H1 (cell line): ENCODE measurements at regions not wholly inside any gene's neighbourhood (a gene's known extent, or its start where the extent isn't known, plus 50 kb on each side); places are given as distances from the start of the nearest gene placed in this dataset.

Experiments used
- CTCF ChIA-PET: fragments of 300-600 bp; sonication (Branson Sonifier 250); formaldehyde crosslinking; loops from one replicate; lab custom pipeline; 2021; ENCODE audit not compliant: partially characterized antibody; lab: Charles Lee
- POLR2A ChIA-PET: fragments of 300-600 bp; sonication (Branson Sonifier 250); formaldehyde crosslinking; loops from one replicate; lab custom pipeline; 2021; ENCODE audit warnings: inconsistent platforms; ENCODE audit not compliant: partially characterized antibody; lab: Charles Lee
- DNase-seq, 2 experiments: peaks; one replicate each; pipeline versions ENCODE4 v3.0.0 to v3.0.0-alpha.2; 2010 to 2022; ENCODE audit warnings: low spot score in 2 of 2, low read depth in 1 of 2, mixed read lengths in 1 of 2
- FAIRE-seq: peaks from 2 replicates; lab custom pipeline; 2011; peaks lifted over from hg19 to GRCh38; lab: Jason Lieb, UNC
- H2AFZ ChIP-seq: 2 replicates; pipeline ENCODE4 v1.8.1; 2012; ENCODE audit warnings: low read length, inconsistent platforms
- H2AK5ac ChIP-seq: 2 replicates; pipeline ENCODE4 v1.6.1; 2013; ENCODE audit warnings: low read depth, low read length
- H2BK120ac ChIP-seq: replicated peaks from 2 replicates; pipeline ENCODE3; 2013; ENCODE audit warnings: low read depth, low read length, inconsistent platforms
- H2BK12ac ChIP-seq: 2 replicates; pipeline ENCODE4 v1.6.1; 2013; ENCODE audit warnings: low read depth, low read length
- H2BK15ac ChIP-seq: 2 replicates; pipeline ENCODE4 v1.6.1; 2013; ENCODE audit warnings: low read length
- H2BK20ac ChIP-seq: 2 replicates; pipeline ENCODE4 v1.6.1; 2013; ENCODE audit warnings: low read length
- H2BK5ac ChIP-seq: 2 replicates; pipeline ENCODE4 v1.6.1; 2013; ENCODE audit warnings: low read depth, low read length
- H3K14ac ChIP-seq: 2 replicates; pipeline ENCODE4 v1.6.1; 2013; ENCODE audit warnings: inconsistent platforms; ENCODE audit not compliant: insufficient read length
- H3K18ac ChIP-seq: 2 replicates; pipeline ENCODE4 v1.6.1; 2013; ENCODE audit warnings: low read length; ENCODE audit errors: extremely low read depth
- H3K23ac ChIP-seq: 2 replicates; pipeline ENCODE4 v1.6.1; 2013; ENCODE audit warnings: inconsistent platforms; ENCODE audit not compliant: insufficient read length
- H3K23me2 ChIP-seq: 2 replicates; pipeline ENCODE4 v1.6.1; 2013; ENCODE audit warnings: low read depth, low read length
- H3K27ac ChIP-seq: 2 replicates; pipeline ENCODE4 v1.6.1; 2011; ENCODE audit warnings: low read depth, low read length, inconsistent platforms
- H3K27me3 ChIP-seq, 4 experiments: replicated peaks in 1 of 4; 1 replicate in 1 of 4; 2 replicates in 3 of 4; pipeline versions ENCODE4 v1.6.1 to v1.8.1; 2011 to 2013; ENCODE audit warnings: low read length in 3 of 4, mild to moderate bottlenecking in 3 of 4, inconsistent platforms in 2 of 4, mixed read lengths in 2 of 4, moderate library complexity in 1 of 4; ENCODE audit not compliant: control insufficient read depth in 3 of 4, insufficient read depth in 3 of 4; ENCODE audit errors: extremely low read depth in 1 of 4
- H3K36me3 ChIP-seq, 4 experiments: 2 replicates each; pipeline versions ENCODE4 v1.6.1 to v1.8.1; 2011 to 2013; ENCODE audit warnings: mild to moderate bottlenecking in 4 of 4, low read length in 3 of 4, moderate library complexity in 2 of 4, control low read depth in 1 of 4, inconsistent platforms in 1 of 4; ENCODE audit not compliant: insufficient read depth in 4 of 4, control insufficient read depth in 2 of 4
- H3K4ac ChIP-seq: replicated peaks from 2 replicates; pipeline ENCODE3; 2013; ENCODE audit warnings: low read length, low read depth, mixed read lengths, inconsistent platforms; ENCODE audit not compliant: insufficient read length
- H3K4me1 ChIP-seq, 4 experiments: replicated peaks in 1 of 4; 1 replicate in 1 of 4; 2 replicates in 3 of 4; pipeline versions ENCODE4 v1.6.1 to v1.8.1; 2011 to 2013; ENCODE audit warnings: low read length in 3 of 4, inconsistent platforms in 2 of 4, mixed read lengths in 1 of 4; ENCODE audit not compliant: insufficient read depth in 4 of 4, control insufficient read depth in 3 of 4
- H3K4me2 ChIP-seq, 2 experiments: 2 replicates each; pipeline versions ENCODE4 v1.6.1 to v1.8.1; 2011 to 2013; ENCODE audit warnings: low read depth in 2 of 2, low read length in 2 of 2, control low read depth in 1 of 2, inconsistent platforms in 1 of 2, mild to moderate bottlenecking in 1 of 2; ENCODE audit not compliant: insufficient read depth in 1 of 2
- H3K4me3 ChIP-seq, 4 experiments: fragments of 200-600, 300-600 bp in 1 of 4; sonication (generic), shearing (Covaris generic), sonication (Bioruptor Twin) in 1 of 4; 2 replicates each; pipeline versions ENCODE4 v1.5.1 to v1.8.1; 2011 to 2016; ENCODE audit warnings: low read length in 4 of 4, low read depth in 3 of 4, control low read depth in 2 of 4, inconsistent platforms in 2 of 4, mild to moderate bottlenecking in 2 of 4, mixed read lengths in 1 of 4, moderate library complexity in 1 of 4; ENCODE audit not compliant: insufficient read depth in 2 of 4; ENCODE audit errors: extremely low read depth in 1 of 4
- H3K56ac ChIP-seq: replicated peaks from 2 replicates; pipeline ENCODE3; 2013; ENCODE audit warnings: low read depth, mild to moderate bottlenecking, mixed read lengths, low read length, inconsistent platforms; ENCODE audit not compliant: insufficient read length
- H3K79me1 ChIP-seq: 2 replicates; pipeline ENCODE4 v1.6.1; 2013; ENCODE audit warnings: low read depth, low read length, control low read depth
- H3K79me2 ChIP-seq, 2 experiments: 2 replicates each; pipeline versions ENCODE4 v1.6.1 to v1.8.1; 2012 to 2013; ENCODE audit warnings: low read length in 2 of 2, mild to moderate bottlenecking in 2 of 2, inconsistent platforms in 1 of 2; ENCODE audit not compliant: insufficient read depth in 2 of 2, control insufficient read depth in 1 of 2
- H3K9ac ChIP-seq, 4 experiments: replicated peaks in 1 of 4; 1 replicate in 1 of 4; 2 replicates in 3 of 4; pipeline versions ENCODE4 v1.6.1 to v1.8.1; 2011 to 2013; ENCODE audit warnings: low read depth in 3 of 4, low read length in 3 of 4, control low read depth in 2 of 4, mild to moderate bottlenecking in 2 of 4, moderate library complexity in 2 of 4, inconsistent platforms in 1 of 4; ENCODE audit errors: extremely low read depth in 1 of 4
- H3K9me3 ChIP-seq, 2 experiments: 2 replicates each; pipeline versions ENCODE4 v1.6.1 to v1.8.1; 2012 to 2013; ENCODE audit warnings: mild to moderate bottlenecking in 2 of 2, moderate library complexity in 2 of 2, control low read depth in 1 of 2, inconsistent platforms in 1 of 2, low read depth in 1 of 2, low read length in 1 of 2, mixed read lengths in 1 of 2; ENCODE audit not compliant: insufficient read depth in 2 of 2
- H4K20me1 ChIP-seq, 2 experiments: replicated peaks in 1 of 2; 2 replicates each; pipeline versions ENCODE3 to v1.8.1; 2011 to 2013; ENCODE audit warnings: inconsistent platforms in 2 of 2, low read length in 2 of 2, mild to moderate bottlenecking in 1 of 2; ENCODE audit not compliant: insufficient read depth in 2 of 2, control insufficient read depth in 1 of 2
- H4K5ac ChIP-seq: 2 replicates; pipeline ENCODE4 v1.6.1; 2013; ENCODE audit warnings: low read length, low read depth, mixed read lengths, inconsistent platforms; ENCODE audit not compliant: insufficient read length
- H4K8ac ChIP-seq: 2 replicates; pipeline ENCODE4 v1.8.0; 2013; ENCODE audit warnings: mild to moderate bottlenecking, moderate library complexity, low read length, inconsistent platforms; ENCODE audit not compliant: insufficient read depth; ENCODE audit errors: extremely low read depth
- H4K91ac ChIP-seq: replicated peaks from 2 replicates; pipeline ENCODE3; 2013; ENCODE audit warnings: low read length, mixed read lengths, inconsistent platforms; ENCODE audit not compliant: insufficient read length
- NRF1 ChIP-seq: IDR thresholded peaks from 2 replicates; pipeline ENCODE4 v1.6.1; 2011; ENCODE audit warnings: mild to moderate bottlenecking, low read depth, low read length, improper control_type of control experiment
- WGBS, 2 experiments: shearing (Covaris generic) in 1 of 2; methylation state at CpG; one replicate each; pipeline versions ENCODE4 v1.1.6 to v1.1.7; 2013 to 2015; ENCODE audit warnings: low lambda C conversion rate in 2 of 2, mixed read lengths in 2 of 2, inconsistent platforms in 1 of 2, low coverage in 1 of 2, missing lambda C conversion rate in 1 of 2; ENCODE audit not compliant: insufficient replicate concordance in 2 of 2, insufficient coverage in 1 of 2, insufficient read length in 1 of 2; ENCODE audit errors: extremely low coverage in 1 of 2, missing lambda C conversion rate in 1 of 2; 5-methylcytosine and 5-hydroxymethylcytosine counted together

DNA sequence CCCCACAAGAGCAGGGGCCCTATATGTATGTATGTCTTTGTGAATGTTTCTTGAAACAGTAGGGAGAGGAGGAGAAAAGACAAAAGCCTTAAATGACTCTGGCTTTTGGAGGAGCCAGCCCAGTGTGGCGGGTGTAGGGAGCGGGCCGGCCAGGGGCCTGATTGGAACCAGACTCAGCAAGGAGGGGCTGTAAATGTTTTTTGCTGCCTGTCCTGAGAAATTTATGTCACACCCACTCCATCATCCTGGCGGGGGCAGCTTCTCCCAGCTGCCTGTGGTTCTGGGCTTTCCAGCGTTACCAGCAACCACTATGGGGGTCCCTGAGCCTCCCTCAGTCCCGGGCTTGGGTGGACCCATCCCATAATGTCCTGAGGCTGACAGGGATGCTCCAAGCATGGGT is 130.8 kb downstream of the PJA1 start:
- no peak for FAIRE-seq
- TF ChIP-seq NRF1: no peak

More for the DNA sequence above, 130.8 kb downstream of the PJA1 start:
- Histone ChIP-seq H3K79me1 (no peaks in the 10 kb centered on the region), H2AK5ac (no peak overlapping the region), H4K8ac (no peak overlapping the region), H2BK15ac (no peak overlapping the region), H3K27ac (no peak overlapping the region), H3K9ac (no peak overlapping the region), H3K18ac (no peak overlapping the region), H2BK5ac (no peak overlapping the region), H3K4me3 (no peak overlapping the region), H3K4ac (no peak overlapping the region), H3K36me3 (no peaks in the 10 kb centered on the region), H4K91ac (no peak overlapping the region), H3K23me2 (no peaks in the 10 kb centered on the region), H3K56ac (no peak overlapping the region), H3K4me1 (peaks cover 0 to 10% (median 3%) of the 10 kb centered on the region in 4 experiments; a peak in 5 of 7 replicates), H3K4me2 (no peak overlapping the region), H2BK12ac (no peak overlapping the region), H4K5ac (no peak overlapping the region), H2BK120ac (no peak overlapping the region), H3K9me3 (no peaks in the 10 kb centered on the region), H3K14ac (no peak overlapping the region), H3K79me2 (no peaks in the 10 kb centered on the region), H2AFZ (no peak overlapping the region), H2BK20ac (no peak overlapping the region), H3K27me3 (no peaks in the 10 kb centered on the region), H4K20me1 (no peaks in the 10 kb centered on the region), H3K23ac (no peak overlapping the region)
- CTCF ChIA-PET: no interaction called here
- DNase-seq: peak in 1 of 2 experiments; percentile 30
- POLR2A ChIA-PET: no interaction called here
- 85% methylated on average over 5 of the region's 6 CpGs; no CpG with 5 or more reads in 1 of the 2 experiments for WGBS, 2 experiments
